ENCODE measurements at regions not wholly inside any gene's neighbourhood (a gene's known extent, or its start where the extent isn't known, plus 50 kb on each side); places are given as distances from the start of the nearest gene placed in this dataset.

GRCh38 chr9:108184009-108184408, 671.8 kb downstream of the ACTL7B start:
- TF ChIP-seq, protein P1, sequence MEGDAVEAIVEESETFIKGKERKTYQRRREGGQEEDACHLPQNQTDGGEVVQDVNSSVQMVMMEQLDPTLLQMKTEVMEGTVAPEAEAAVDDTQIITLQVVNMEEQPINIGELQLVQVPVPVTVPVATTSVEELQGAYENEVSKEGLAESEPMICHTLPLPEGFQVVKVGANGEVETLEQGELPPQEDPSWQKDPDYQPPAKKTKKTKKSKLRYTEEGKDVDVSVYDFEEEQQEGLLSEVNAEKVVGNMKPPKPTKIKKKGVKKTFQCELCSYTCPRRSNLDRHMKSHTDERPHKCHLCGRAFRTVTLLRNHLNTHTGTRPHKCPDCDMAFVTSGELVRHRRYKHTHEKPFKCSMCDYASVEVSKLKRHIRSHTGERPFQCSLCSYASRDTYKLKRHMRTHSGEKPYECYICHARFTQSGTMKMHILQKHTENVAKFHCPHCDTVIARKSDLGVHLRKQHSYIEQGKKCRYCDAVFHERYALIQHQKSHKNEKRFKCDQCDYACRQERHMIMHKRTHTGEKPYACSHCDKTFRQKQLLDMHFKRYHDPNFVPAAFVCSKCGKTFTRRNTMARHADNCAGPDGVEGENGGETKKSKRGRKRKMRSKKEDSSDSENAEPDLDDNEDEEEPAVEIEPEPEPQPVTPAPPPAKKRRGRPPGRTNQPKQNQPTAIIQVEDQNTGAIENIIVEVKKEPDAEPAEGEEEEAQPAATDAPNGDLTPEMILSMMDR (IDR thresholded peaks at IDR 0.05; ENCODE audit: insufficient read depth, low read depth, low read length), result no peak
- TF ChIP-seq EZH2 (IDR thresholded peaks at IDR 0.05; ENCODE audit: insufficient read depth, low read length), result no peak

Data from astrocyte (in vitro differentiated cells and primary cell).